ENCODE measurements at regions not wholly inside any gene's neighbourhood (a gene's known extent, or its start where the extent isn't known, plus 50 kb on each side); places are given as distances from the start of the nearest gene placed in this dataset.

GRCh38 chr5:166430491-166431319, 1860.7 kb upstream of the WWC1 start:
- H3K9me3 ChIP-seq (ENCODE audit: low read length) = no peaks in the 10 kb centered on the region
- no peak overlapping the region for H3K4me3 ChIP-seq (ENCODE audit: low read depth, low read length, poor library complexity, severe bottlenecking)
- H3K27me3 ChIP-seq (ENCODE audit: insufficient read depth, low read length) = no peaks in the 10 kb centered on the region
- H3K36me3 ChIP-seq (ENCODE audit: insufficient read depth, low read length) = no peaks in the 10 kb centered on the region
- no peak overlapping the region for H3K9ac ChIP-seq (ENCODE audit: low read length)
- no peak overlapping the region for H2AFZ ChIP-seq (ENCODE audit: low read length)
- no peaks in the 10 kb centered on the region for H3F3A ChIP-seq (ENCODE audit: insufficient read depth, low read length)
- no peaks in the 10 kb centered on the region for H4K20me1 ChIP-seq (ENCODE audit: insufficient read depth, low read length)
- H3K79me2 ChIP-seq (ENCODE audit: insufficient read depth, low read length) = no peaks in the 10 kb centered on the region
- no peak overlapping the region for H3K27ac ChIP-seq (ENCODE audit: low read depth, low read length, poor library complexity, severe bottlenecking)
- no peaks in the 10 kb centered on the region for H3K9me2 ChIP-seq (ENCODE audit: low read depth, low read length)
- H3K4me1 ChIP-seq (ENCODE audit: insufficient read depth, low read length, severe bottlenecking) = no peaks in the 10 kb centered on the region
- no peak overlapping the region for H3K4me2 ChIP-seq (ENCODE audit: low read length)
- TF ChIP-seq CTCF (IDR thresholded peaks at IDR 0.05; ENCODE audit: low read length) (no peak), EZH2 (IDR thresholded peaks at IDR 0.05; ENCODE audit: borderline replicate concordance, low read length) (no peak)

DNA sequence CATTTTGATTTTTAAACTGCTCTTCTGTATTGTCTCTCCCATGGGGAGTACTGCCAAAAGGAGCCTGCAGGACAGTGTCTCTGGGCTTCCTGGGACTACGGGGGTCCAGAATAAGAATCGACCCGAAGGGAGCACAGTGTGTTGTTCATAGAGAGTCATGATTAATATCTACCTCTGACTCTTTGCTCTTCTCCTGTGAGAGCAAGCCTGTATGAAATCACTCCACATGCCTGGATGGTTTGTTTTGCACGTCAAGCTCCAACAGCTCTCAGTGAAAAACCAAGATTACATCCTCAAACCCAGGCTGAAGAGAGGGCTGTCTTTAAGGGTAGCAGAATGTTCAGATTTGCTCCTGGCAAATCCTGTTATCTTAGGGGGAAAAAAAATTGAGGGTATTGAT, 1860.0 kb upstream of the WWC1 start:
- H3K4me2 ChIP-seq (ENCODE audit: low read length) = no peak overlapping the region
- TF ChIP-seq EZH2 (IDR thresholded peaks at IDR 0.05; ENCODE audit: borderline replicate concordance, low read length) (no peak), CTCF (IDR thresholded peaks at IDR 0.05; ENCODE audit: low read length) (no peak)
- no peaks in the 10 kb centered on the region for H3K9me3 ChIP-seq (ENCODE audit: low read length)
- no peaks in the 10 kb centered on the region for H3F3A ChIP-seq (ENCODE audit: insufficient read depth, low read length)
- no peak overlapping the region for H3K27ac ChIP-seq (ENCODE audit: low read depth, low read length, poor library complexity, severe bottlenecking)
- no peak overlapping the region for H3K4me3 ChIP-seq (ENCODE audit: low read depth, low read length, poor library complexity, severe bottlenecking)
- no peaks in the 10 kb centered on the region for H3K4me1 ChIP-seq (ENCODE audit: insufficient read depth, low read length, severe bottlenecking)
- no peaks in the 10 kb centered on the region for H3K27me3 ChIP-seq (ENCODE audit: insufficient read depth, low read length)
- no peak overlapping the region for H2AFZ ChIP-seq (ENCODE audit: low read length)
- H3K9me2 ChIP-seq (ENCODE audit: low read depth, low read length) = no peaks in the 10 kb centered on the region
- H3K36me3 ChIP-seq (ENCODE audit: insufficient read depth, low read length) = no peaks in the 10 kb centered on the region
- no peaks in the 10 kb centered on the region for H4K20me1 ChIP-seq (ENCODE audit: insufficient read depth, low read length)
- H3K79me2 ChIP-seq (ENCODE audit: insufficient read depth, low read length) = no peaks in the 10 kb centered on the region
- no peak overlapping the region for H3K9ac ChIP-seq (ENCODE audit: low read length)

GRCh38 chr5:166433679-166434078, 1857.8 kb upstream of the WWC1 start:
- H3K9ac ChIP-seq (ENCODE audit: low read length) = no peak overlapping the region
- H3K9me3 ChIP-seq (ENCODE audit: low read length) = no peaks in the 10 kb centered on the region
- H3K9me2 ChIP-seq (ENCODE audit: low read depth, low read length) = no peaks in the 10 kb centered on the region
- no peaks in the 10 kb centered on the region for H4K20me1 ChIP-seq (ENCODE audit: insufficient read depth, low read length)
- TF ChIP-seq CTCF (IDR thresholded peaks at IDR 0.05; ENCODE audit: low read length) = no peak
- no peak for TF ChIP-seq EZH2 (IDR thresholded peaks at IDR 0.05; ENCODE audit: borderline replicate concordance, low read length)
- H2AFZ ChIP-seq (ENCODE audit: low read length) = no peak overlapping the region
- no peak overlapping the region for H3K4me3 ChIP-seq (ENCODE audit: low read depth, low read length, poor library complexity, severe bottlenecking)
- no peak overlapping the region for H3K4me2 ChIP-seq (ENCODE audit: low read length)
- no peak overlapping the region for H3K27ac ChIP-seq (ENCODE audit: low read depth, low read length, poor library complexity, severe bottlenecking)
- H3K4me1 ChIP-seq (ENCODE audit: insufficient read depth, low read length, severe bottlenecking) = no peaks in the 10 kb centered on the region
- no peaks in the 10 kb centered on the region for H3K79me2 ChIP-seq (ENCODE audit: insufficient read depth, low read length)
- H3K36me3 ChIP-seq (ENCODE audit: insufficient read depth, low read length) = no peaks in the 10 kb centered on the region
- H3F3A ChIP-seq (ENCODE audit: insufficient read depth, low read length) = no peaks in the 10 kb centered on the region
- H3K27me3 ChIP-seq (ENCODE audit: insufficient read depth, low read length) = no peaks in the 10 kb centered on the region
